Astrocyte of the spinal cord (primary cell): ENCODE measurements at regions not wholly inside any gene's neighbourhood (a gene's known extent, or its start where the extent isn't known, plus 50 kb on each side); places are given as distances from the start of the nearest gene placed in this dataset.
A peak's percentile ranks its signal among the peaks of the same experiment; 100 is the strongest.
"Not testable (repeated sequence)": the region's sequence is repeated elsewhere in the genome, so short reads cannot be mapped to it uniquely, and the experiment has no call there.

Source experiments
- DNase-seq: peaks from one replicate; pipeline ENCODE4 v3.0.0; 2011; ENCODE audit warnings: low read depth, low spot score
- H3K4me3 ChIP-seq: 2 replicates; pipeline ENCODE4 v1.5.1; 2011; ENCODE audit warnings: low read depth, mild to moderate bottlenecking, low read length, moderate library complexity
- CTCF ChIP-seq: IDR thresholded peaks from 2 replicates; pipeline ENCODE4 v1.5.1; 2012; ENCODE audit warnings: low read depth, mild to moderate bottlenecking, low read length, inconsistent platforms
- in situ Hi-C: cut with HindIII; loops from 2 replicates; pipeline ENCODE4 v1.10.0; 2017; ENCODE audit warnings: low sequenced_read_pairs

GRCh38 chr5:96189028-96189826 is 227.6 kb upstream of the ELL2 start:
- in situ Hi-C loops = no loop called here

GRCh38 chr5:96187309-96188027 is 225.8 kb upstream of the ELL2 start:
- no peak overlapping the region for H3K4me3 ChIP-seq
- DNase-seq = no peak
- in situ Hi-C loops = no loop called here
- TF ChIP-seq CTCF = no peak

More at GRCh38 chr5:96189028-96189826, 227.6 kb upstream of the ELL2 start:
- no peak for DNase-seq
- no peak for TF ChIP-seq CTCF
- no peak overlapping the region for H3K4me3 ChIP-seq

- DNase-seq, H3K4me3 ChIP-seq, in situ Hi-C loops: not testable (repeated sequence)
These were observed 222.9 kb upstream of the ELL2 start for GRCh38 chr5:96184510-96184909.

- no peak for DNase-seq
- in situ Hi-C loops = no loop called here
- no peak for TF ChIP-seq CTCF
- no peak overlapping the region for H3K4me3 ChIP-seq
These were observed 219.2 kb upstream of the ELL2 start for GRCh38 chr5:96180684-96181435.

GRCh38 chr5:96177303-96177869 is 215.7 kb upstream of the ELL2 start:
- TF ChIP-seq CTCF = no peak
- DNase-seq = peak; percentile 75
- in situ Hi-C loops = no loop called here
- no peak overlapping the region for H3K4me3 ChIP-seq

- TF ChIP-seq CTCF = no peak
- no peak overlapping the region for H3K4me3 ChIP-seq
- in situ Hi-C loops = no loop called here
- DNase-seq = no peak
These were observed 214.4 kb upstream of the ELL2 start for GRCh38 chr5:96176022-96176421.
